Uterus (tissue), 3 donors: ENCODE measurements at regions not wholly inside any gene's neighbourhood (a gene's known extent, or its start where the extent isn't known, plus 50 kb on each side); places are given as distances from the start of the nearest gene placed in this dataset.
A peak's percentile ranks its signal among the peaks of the same experiment; 100 is the strongest.

Experiments used
- DNase-seq, 2 donors: peaks; one replicate each; pipeline ENCODE4 v3.0.0-alpha.2; 2019 to 2020
- H3K27ac ChIP-seq, 2 donors: fragments of 200-600 bp; sonication (generic); 1 replicate in 1 of 2; 2 replicates in 1 of 2; pipeline ENCODE4 v1.5.1; 2016 to 2018
- H3K27me3 ChIP-seq, 2 donors: fragments of 200-600 bp; sonication (generic); one replicate each; pipeline ENCODE4 v1.5.1; 2018 to 2019; ENCODE audit warnings: control low read depth in 1 of 2
- H3K36me3 ChIP-seq, 2 donors: fragments of 200-600 bp; sonication (generic); one replicate each; pipeline ENCODE4 v1.5.1; 2019; ENCODE audit warnings: control low read depth in 1 of 2
- H3K4me1 ChIP-seq, 2 donors: fragments of 200-600 bp; sonication (generic); one replicate each; pipeline ENCODE4 v1.5.1; 2018 to 2019; ENCODE audit warnings: control low read depth in 1 of 2
- H3K4me3 ChIP-seq, 2 donors: fragments of 200-600 bp; sonication (generic); 1 replicate in 1 of 2; 2 replicates in 1 of 2; pipeline ENCODE4 v1.5.1; 2018 to 2019; ENCODE audit warnings: mild to moderate bottlenecking in 1 of 2
- H3K9me3 ChIP-seq, 2 donors: fragments of 200-600 bp; sonication (generic); one replicate each; pipeline ENCODE4 v1.5.1; 2019; ENCODE audit warnings: control low read depth in 1 of 2
- POLR2A ChIP-seq, 2 donors: fragments of 450-650 bp; IDR thresholded peaks; one replicate each; pipeline ENCODE4 v1.6.1; 2016; ENCODE audit warnings: antibody characterized with exemption in 2 of 2, mild to moderate bottlenecking in 1 of 2, moderate library complexity in 1 of 2
- intact Hi-C: fragments of 100-400 bp; cut with DNase I; formaldehyde crosslinking; loops from one replicate; pipeline ENCODE4 v1.15.1; 2023; ENCODE audit warnings: low total_unique reads
- TF ChIP-seq, protein P1 (sequence below), 4 experiments: fragments of 200-600 bp in 2 of 4; fragments of 450-650 bp in 2 of 4; sonication (generic) in 2 of 4; IDR thresholded peaks; one replicate each; pipeline ENCODE4 v1.5.1; 2016 to 2019; ENCODE audit warnings: antibody characterized with exemption in 4 of 4, mild to moderate bottlenecking in 2 of 4, moderate library complexity in 1 of 4
- donor health status: DM: yes; HTN: yes; CAD: no.

DNA sequence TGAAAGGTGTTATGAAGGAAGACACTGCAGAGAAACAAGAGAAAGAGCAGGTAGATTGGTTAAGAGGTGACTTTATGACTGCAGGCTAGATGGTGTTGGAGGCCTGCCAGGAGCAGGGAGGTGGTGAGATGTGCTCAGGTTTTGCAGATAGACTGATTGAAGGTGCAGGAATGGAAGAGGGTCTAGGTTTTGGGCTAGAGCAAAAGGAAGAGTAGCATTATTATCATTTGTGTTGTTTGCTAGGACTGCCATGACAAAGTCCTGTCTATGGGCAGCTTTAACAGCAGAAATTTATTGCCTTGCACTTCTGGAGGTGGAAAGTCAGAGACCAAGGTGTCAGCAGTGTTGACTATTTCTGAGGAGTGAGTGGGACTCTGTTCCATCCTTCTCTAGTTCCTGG is 172.9 kb upstream of the SOX11 start:
- intact Hi-C loops: no loop called here
- Histone ChIP-seq H3K27ac (no peak overlapping the region), H3K4me3 (no peak overlapping the region), H3K9me3 (no peaks in the 10 kb centered on the region), H3K36me3 (no peaks in the 10 kb centered on the region), H3K4me1 (no peaks in the 10 kb centered on the region), H3K27me3 (no peaks in the 10 kb centered on the region)
- no peak for TF ChIP-seq POLR2A (IDR thresholded peaks at IDR 0.05)
- TF ChIP-seq, protein P1, sequence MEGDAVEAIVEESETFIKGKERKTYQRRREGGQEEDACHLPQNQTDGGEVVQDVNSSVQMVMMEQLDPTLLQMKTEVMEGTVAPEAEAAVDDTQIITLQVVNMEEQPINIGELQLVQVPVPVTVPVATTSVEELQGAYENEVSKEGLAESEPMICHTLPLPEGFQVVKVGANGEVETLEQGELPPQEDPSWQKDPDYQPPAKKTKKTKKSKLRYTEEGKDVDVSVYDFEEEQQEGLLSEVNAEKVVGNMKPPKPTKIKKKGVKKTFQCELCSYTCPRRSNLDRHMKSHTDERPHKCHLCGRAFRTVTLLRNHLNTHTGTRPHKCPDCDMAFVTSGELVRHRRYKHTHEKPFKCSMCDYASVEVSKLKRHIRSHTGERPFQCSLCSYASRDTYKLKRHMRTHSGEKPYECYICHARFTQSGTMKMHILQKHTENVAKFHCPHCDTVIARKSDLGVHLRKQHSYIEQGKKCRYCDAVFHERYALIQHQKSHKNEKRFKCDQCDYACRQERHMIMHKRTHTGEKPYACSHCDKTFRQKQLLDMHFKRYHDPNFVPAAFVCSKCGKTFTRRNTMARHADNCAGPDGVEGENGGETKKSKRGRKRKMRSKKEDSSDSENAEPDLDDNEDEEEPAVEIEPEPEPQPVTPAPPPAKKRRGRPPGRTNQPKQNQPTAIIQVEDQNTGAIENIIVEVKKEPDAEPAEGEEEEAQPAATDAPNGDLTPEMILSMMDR (IDR thresholded peaks at IDR 0.05): no peak
- no peak for DNase-seq

DNA sequence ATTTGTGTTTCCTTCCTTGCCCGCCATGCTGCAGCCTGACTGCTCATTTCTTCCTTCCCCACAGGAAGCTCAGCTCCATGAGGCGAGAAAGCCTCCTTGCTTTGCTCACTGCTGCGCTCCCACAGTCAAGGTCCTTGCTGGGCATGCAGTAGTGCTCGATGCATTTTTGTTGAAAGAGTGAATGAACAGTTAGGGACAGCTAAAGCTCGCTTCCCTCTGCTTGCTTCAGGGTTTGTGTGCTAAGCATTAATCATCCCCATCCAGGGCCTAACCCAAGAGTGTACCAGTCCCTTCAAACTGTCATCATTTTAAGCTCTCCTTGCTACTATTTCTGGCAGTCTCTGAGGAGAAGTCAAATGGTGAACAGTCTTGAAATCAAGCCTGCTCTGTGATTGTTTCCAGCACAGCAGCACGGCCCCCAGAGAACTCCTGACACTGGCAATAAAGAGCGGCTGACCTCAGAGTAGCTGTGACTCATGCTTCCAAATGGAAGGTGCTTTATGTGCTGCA is 171.7 kb upstream of the SOX11 start:
- TF ChIP-seq POLR2A (IDR thresholded peaks at IDR 0.05): no peak
- TF ChIP-seq, protein P1 (IDR thresholded peaks at IDR 0.05): no peak
- Histone ChIP-seq H3K4me3 (no peak overlapping the region), H3K9me3 (no peaks in the 10 kb centered on the region), H3K4me1 (no peaks in the 10 kb centered on the region), H3K27ac (no peak overlapping the region), H3K27me3 (no peaks in the 10 kb centered on the region), H3K36me3 (no peaks in the 10 kb centered on the region)
- intact Hi-C loops: no loop called here
- DNase-seq: peak in 1 of 2 donors; percentile 16

DNA sequence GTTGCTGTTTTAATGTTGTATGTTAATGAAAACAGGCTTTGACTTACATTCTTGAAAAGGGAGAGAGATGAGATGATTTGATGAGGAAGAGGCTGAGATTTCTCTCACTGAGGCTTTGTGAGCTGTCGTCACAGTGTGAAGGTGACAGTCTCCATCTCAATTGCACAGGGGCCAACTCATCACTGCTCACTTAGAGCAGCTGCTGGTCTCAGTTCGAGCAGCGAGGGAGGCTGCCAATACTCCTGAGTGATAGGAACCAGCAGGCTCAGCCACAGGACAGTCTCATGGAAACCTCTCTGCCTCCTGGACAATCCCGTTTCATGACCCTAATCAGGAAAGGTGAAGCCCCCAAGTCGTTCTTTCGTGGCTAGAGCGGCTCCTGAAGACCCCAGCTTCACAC is 170.7 kb upstream of the SOX11 start:
- intact Hi-C loops: no loop called here
- no peak for DNase-seq
- H3K36me3 ChIP-seq: no peaks in the 10 kb centered on the region
- no peak for TF ChIP-seq POLR2A (IDR thresholded peaks at IDR 0.05)
- TF ChIP-seq, protein P1 (IDR thresholded peaks at IDR 0.05): no peak
- no peak overlapping the region for H3K4me3 ChIP-seq
- no peaks in the 10 kb centered on the region for H3K9me3 ChIP-seq
- no peaks in the 10 kb centered on the region for H3K27me3 ChIP-seq
- H3K4me1 ChIP-seq: no peaks in the 10 kb centered on the region
- H3K27ac ChIP-seq: no peak overlapping the region

DNA sequence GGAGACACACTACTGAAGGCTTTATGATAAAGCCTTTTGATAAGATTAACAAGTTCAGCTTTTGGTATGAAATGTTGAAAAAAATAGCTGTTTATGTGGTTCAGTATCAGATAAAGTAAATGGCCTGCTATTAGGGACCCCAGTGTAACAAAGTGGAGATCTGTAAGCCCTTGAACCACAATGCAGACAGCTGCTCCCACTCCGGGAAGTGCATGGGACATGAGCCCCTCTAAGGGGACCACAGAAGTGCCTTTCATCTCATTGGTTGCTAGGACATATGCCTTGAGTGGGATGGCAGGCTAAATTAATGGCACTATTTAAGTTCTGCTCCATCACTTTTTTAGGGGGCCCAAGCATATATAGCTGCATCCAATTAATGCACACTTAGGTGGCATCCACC is 167.6 kb upstream of the SOX11 start:
- H3K27me3 ChIP-seq: no peaks in the 10 kb centered on the region
- H3K4me1 ChIP-seq: no peaks in the 10 kb centered on the region
- H3K4me3 ChIP-seq: no peak overlapping the region
- H3K9me3 ChIP-seq: no peaks in the 10 kb centered on the region
- no peak for DNase-seq
- intact Hi-C loops: no loop called here
- no peak overlapping the region for H3K27ac ChIP-seq
- TF ChIP-seq POLR2A (IDR thresholded peaks at IDR 0.05): no peak
- TF ChIP-seq, protein P1 (IDR thresholded peaks at IDR 0.05): no peak
- no peaks in the 10 kb centered on the region for H3K36me3 ChIP-seq

DNA sequence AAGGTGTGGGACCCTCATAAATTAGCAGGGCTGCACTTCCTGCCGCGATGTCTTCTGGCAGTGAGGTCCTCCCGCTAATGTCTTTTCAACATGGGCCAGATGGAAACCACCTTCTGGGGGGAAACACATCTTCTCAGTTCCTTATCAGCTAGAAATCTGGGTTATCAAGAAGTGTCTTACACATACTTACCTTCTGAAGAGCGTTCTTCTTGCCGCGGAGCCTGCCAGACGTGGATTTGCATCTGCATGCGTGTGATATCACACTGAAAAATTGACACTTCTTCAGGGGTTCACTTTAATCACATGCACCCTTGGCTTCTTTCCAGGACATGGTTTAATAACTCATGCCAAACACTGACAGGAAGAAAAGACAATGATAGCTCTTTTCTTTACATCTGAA is 163.5 kb upstream of the SOX11 start:
- Histone ChIP-seq H3K27ac (no peak overlapping the region), H3K9me3 (no peaks in the 10 kb centered on the region), H3K27me3 (no peaks in the 10 kb centered on the region), H3K36me3 (no peaks in the 10 kb centered on the region), H3K4me3 (no peak overlapping the region), H3K4me1 (no peaks in the 10 kb centered on the region)
- DNase-seq: no peak
- intact Hi-C loops: no loop called here
- no peak for TF ChIP-seq POLR2A (IDR thresholded peaks at IDR 0.05)
- TF ChIP-seq, protein P1 (IDR thresholded peaks at IDR 0.05): no peak
